ENCODE measurements at regions not wholly inside any gene's neighbourhood (a gene's known extent, or its start where the extent isn't known, plus 50 kb on each side); places are given as distances from the start of the nearest gene placed in this dataset.

GRCh38 chr9:13485068-13485596 is 205.6 kb upstream of the MPDZ start:
- peak; percentile 22 for DNase-seq (ENCODE audit: low read depth)

- no peak for DNase-seq (ENCODE audit: low read depth)
Measured at GRCh38 chr9:13484186-13484585, 204.7 kb upstream of the MPDZ start.

- DNase-seq (ENCODE audit: low read depth): no peak
Measured at GRCh38 chr9:13481274-13481673, 201.8 kb upstream of the MPDZ start.

- DNase-seq (ENCODE audit: low read depth): no peak
Measured at GRCh38 chr9:13480693-13481092, 201.2 kb upstream of the MPDZ start.

GRCh38 chr9:13479096-13479495 is 199.6 kb upstream of the MPDZ start:
- no peak for DNase-seq (ENCODE audit: low read depth)

GRCh38 chr9:13478639-13479038 is 199.1 kb upstream of the MPDZ start:
- DNase-seq (ENCODE audit: low read depth): no peak

- no peak for DNase-seq (ENCODE audit: low read depth)
Measured at GRCh38 chr9:13478160-13478559, 198.7 kb upstream of the MPDZ start.

GRCh38 chr9:13470836-13471235 is 191.3 kb upstream of the MPDZ start:
- DNase-seq (ENCODE audit: low read depth): no peak

GRCh38 chr9:13467157-13467556 is 187.7 kb upstream of the MPDZ start:
- DNase-seq (ENCODE audit: low read depth): no peak

- DNase-seq (ENCODE audit: low read depth): no peak
Measured at GRCh38 chr9:13461414-13461991, 182.0 kb upstream of the MPDZ start.

GRCh38 chr9:13459071-13459470 is 179.6 kb upstream of the MPDZ start:
- no peak for DNase-seq (ENCODE audit: low read depth)

- no peak for DNase-seq (ENCODE audit: low read depth)
Measured at GRCh38 chr9:13457795-13458194, 178.3 kb upstream of the MPDZ start.

- no peak for DNase-seq (ENCODE audit: low read depth)
Measured at GRCh38 chr9:13450723-13451122, 171.2 kb upstream of the MPDZ start.

- no peak for DNase-seq (ENCODE audit: low read depth)
Measured at GRCh38 chr9:13448482-13448881, 169.0 kb upstream of the MPDZ start.

GRCh38 chr9:13447843-13448422 is 168.4 kb upstream of the MPDZ start:
- DNase-seq (ENCODE audit: low read depth): no peak

- DNase-seq (ENCODE audit: low read depth): no peak
Measured at GRCh38 chr9:13446938-13447842, 167.7 kb upstream of the MPDZ start.

GRCh38 chr9:13446286-13446937 is 166.9 kb upstream of the MPDZ start:
- no peak for DNase-seq (ENCODE audit: low read depth)

- no peak for DNase-seq (ENCODE audit: low read depth)
Measured at GRCh38 chr9:13445103-13445500, 165.6 kb upstream of the MPDZ start.

- no peak for DNase-seq (ENCODE audit: low read depth)
Measured at GRCh38 chr9:13444245-13445102, 165.0 kb upstream of the MPDZ start.

GRCh38 chr9:13443346-13444244 is 164.1 kb upstream of the MPDZ start:
- no peak for DNase-seq (ENCODE audit: low read depth)

Data from non-pigmented ciliary epithelial cell (primary cell).